Stimulated activated CD8-positive, alpha-beta memory T cell treated with anti-CD3 and anti-CD28 coated beads, Interleukin-2, amount 100 ng/mL, for 1 hour (primary cell): ENCODE measurements at regions not wholly inside any gene's neighbourhood (a gene's known extent, or its start where the extent isn't known, plus 50 kb on each side); places are given as distances from the start of the nearest gene placed in this dataset.

Experiments used
- DNase-seq, 2 donors: peaks; one replicate each; pipeline ENCODE4 v3.0.0-alpha.2; 2020; ENCODE audit warnings: low read depth in 2 of 2

GRCh38 chr22:49567899-49568750, 259.5 kb downstream of the BRD1 start:
- no peak for DNase-seq

DNA sequence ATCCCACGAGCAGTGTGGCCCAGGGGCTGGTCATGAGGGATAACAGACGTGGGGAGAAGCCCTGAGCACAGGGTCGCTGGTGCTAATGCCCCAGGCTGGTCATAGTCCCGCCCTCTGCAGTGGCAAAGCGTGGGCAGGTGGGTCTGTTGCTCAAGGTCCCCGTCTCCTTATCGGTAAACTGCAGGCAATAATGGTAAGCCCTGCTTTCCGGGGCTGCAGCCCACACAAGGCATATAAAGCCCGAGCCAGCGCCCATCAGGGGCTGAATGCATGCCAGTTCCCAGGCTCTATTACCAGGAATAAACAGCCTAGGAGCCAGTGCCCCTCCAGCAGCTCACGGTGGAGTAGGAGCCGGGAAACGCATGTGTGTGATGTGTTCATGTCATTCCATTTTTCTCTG, 261.0 kb downstream of the BRD1 start:
- DNase-seq: no peak

GRCh38 chr22:49566141-49566541, 261.5 kb downstream of the BRD1 start:
- DNase-seq: no peak

DNA sequence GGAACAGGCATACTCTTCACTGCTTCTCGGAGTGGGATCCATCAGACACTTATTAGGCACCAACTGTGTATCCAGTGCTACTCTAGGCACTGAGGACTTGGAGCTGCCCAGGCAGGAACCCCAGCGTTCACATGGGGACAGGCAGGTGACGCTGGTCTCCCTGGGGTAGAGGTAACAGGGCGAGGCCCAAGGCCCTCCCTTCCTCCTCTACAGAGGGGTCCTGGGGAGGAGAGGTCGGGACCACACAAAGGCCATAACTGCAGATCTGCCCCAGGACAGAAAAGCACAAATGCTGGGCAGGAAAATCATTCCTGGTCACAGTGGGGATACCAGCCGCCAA, 262.2 kb downstream of the BRD1 start:
- DNase-seq: no peak

- DNase-seq: no peak
Observed at GRCh38 chr22:49564666-49565515, 262.8 kb downstream of the BRD1 start.

DNA sequence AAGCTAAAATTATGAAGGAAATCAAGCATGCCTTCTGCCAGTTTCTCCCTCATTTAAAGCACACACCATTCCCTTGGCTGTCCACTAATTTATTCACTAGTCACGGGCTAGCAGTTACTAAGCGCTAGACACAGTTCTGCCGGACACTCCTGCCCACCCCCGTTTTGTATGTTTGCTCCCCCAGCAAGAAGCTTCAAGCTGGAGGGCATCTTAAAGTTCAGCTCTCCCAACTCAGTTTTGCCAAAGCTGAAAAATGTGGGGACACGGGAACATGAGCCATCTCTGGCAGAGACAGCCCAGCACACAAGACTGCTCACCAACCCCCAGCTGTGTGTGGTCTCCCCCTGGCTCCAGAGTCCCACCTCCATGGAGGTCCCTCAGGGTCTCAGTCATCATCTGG, 263.6 kb downstream of the BRD1 start:
- no peak for DNase-seq

DNA sequence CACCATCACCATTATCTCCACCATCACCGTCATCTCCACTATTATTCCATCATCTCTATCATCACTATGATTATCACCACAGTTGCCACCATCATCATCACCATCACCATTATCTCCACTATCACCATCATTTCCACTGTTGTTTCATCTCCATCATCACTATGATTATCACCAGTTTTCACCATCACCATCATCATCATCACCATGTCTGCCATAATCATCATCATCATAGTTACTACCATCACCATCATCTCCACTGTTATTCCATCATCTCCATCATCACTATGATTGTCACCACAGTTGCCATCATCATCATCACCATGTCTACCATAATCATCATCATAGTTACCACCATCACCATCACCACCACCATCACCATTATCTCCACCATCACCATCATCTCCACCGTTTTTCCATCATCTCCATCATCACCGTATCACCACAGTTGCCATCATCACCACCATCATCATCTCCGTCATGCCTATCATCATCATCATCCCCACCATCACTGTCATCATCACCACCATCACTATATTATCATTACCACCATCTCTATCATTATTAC, 264.9 kb downstream of the BRD1 start:
- no peak for DNase-seq

GRCh38 chr22:49561976-49562375, 265.7 kb downstream of the BRD1 start:
- DNase-seq: no peak

DNA sequence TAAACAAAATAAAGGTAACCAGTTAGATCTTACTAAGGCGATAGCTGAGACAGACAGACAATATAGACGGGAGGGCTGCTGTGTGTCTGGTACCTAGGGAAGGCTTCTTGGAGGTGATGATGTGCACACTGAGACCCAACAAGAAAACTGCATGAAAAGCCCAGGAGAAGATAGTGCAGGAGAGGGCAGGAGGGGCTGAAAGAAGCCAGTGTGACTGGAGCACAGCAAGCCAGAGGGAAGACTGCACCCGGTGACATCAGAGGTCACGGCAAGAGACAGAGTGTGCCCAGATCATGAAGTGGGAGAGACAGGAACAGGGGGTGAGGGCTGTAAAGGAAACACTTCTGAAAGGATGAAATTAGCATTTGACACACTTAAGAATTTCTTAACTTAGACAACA, 266.3 kb downstream of the BRD1 start:
- no peak for DNase-seq

DNA sequence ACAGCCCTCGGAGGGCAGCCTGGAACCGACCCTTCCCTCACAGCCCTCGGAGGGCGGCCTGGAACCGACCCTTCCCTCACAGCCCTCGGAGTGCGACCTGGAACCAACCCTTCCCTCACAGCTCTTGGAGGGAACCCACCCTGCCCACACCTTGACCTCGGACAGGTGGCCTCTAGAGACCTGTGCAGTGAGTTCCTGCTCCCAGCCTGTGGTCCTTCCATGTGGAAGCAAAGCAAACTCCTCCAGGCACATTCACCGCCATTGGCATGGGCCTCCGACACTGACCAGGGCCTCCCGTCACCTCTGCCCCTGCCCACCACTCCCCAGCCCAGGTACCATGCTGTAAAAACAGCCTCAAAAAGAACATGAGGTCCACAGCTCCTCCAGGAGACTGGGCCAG, 272.1 kb downstream of the BRD1 start:
- no peak for DNase-seq

DNA sequence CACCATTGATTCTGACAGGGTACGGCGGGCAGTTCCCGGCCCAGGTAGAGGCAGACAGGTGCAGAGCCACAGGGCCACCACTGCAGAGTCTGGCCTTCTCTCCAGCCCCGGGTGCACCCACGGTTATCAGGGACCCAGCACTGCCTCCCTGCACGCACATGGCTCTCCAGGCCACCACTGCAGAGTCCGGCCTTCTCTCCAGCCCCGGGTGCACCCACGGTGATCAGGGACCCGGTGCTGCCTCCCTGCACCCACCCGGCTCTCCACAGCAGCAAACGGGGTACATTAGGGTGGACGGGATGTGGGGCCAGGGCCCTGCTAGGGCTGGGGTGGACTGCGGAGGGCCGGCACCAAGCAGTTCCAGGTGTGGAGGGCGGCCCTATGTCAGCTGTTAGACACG, 272.9 kb downstream of the BRD1 start:
- no peak for DNase-seq

GRCh38 chr22:49554296-49554625, 273.4 kb downstream of the BRD1 start:
- no peak for DNase-seq

DNA sequence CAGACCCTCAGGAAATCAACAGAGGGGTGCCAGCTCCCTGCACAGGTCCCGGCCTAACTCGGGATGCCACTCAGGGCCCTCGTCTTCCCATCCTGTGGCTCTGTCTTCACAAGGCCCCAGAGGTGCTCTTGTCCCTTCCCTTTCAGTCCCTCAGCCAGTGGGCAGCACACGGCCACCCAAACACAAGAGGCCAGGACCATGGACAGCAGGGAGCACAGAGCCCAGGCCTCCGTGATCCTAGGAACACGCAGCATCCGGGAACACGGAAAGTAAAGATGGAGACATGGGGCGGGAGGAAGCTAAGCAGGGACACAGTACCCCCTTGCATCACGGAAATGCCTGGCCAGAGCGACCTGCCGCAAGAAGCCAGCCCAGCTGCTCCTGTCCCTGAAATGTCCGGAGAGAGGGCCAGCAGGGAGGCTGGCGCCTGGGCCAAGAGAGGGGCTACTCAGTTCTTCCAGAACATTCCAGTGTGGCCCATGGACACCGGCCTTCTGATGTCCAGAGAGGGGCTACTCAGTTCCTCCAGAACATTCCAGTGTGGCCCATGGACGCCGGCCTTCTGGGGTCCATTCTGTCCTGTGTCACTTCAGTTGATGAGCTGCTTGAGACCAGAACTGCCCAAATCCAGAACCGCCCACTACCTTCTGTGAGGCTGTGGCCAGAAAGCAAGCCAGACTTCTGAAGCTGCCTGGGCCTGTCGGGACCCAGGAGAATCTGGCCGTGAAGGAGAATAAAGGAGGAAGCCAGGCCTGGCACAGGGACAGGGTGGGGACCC, 274.0 kb downstream of the BRD1 start:
- DNase-seq: no peak

DNA sequence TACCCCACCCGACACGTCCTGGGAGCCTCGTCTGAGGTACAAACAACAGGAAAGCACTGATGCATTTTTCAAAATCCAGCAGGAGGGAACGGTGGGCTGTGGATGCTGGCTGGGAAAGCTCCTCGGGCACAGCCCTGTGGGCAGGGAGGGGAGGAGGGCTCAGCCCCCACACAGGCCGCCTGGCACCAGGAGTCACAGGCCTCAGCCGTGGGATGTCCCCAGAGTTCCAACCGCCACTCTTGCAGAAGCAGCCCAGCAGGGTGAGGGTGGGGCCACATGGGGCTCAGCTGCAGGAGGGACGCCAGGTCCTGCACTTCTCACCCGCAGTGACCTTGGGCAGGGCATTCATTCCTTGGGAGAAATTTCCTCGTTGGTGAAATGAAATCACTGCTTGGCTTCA, 274.6 kb downstream of the BRD1 start:
- no peak for DNase-seq

DNA sequence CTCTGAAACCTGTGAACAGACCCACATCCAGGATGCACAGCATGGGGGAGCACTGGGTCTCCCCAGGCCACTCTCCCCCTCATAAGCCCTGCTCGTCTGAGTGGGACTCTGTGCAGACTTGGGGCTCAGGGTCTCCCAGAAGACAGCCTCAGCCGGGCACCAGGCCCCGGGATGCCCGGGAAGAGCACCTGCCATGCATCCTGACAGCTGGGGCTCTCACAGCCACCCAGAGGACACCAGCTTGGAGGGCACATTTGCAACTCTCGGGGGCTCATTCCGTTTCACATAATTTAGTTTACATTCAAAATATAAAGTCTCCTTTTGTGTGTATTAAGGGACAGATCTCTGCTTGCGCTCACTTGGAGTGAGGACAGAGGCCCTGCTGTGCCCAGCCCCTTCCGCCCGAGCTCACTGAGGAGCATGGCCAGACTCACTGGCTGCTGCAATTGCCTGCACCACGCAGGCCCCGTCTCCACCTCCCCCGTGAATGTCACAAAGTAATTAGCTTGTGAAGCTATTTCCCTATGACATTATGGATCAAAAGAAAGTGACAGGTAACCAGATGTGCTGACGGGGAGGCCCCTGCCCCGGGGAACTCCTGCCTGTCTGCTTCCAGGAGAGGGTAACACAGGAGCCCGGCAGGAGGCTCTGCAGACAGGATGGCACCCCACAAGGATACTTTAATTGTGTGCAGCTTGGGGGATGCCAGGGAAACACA, 275.6 kb downstream of the BRD1 start:
- DNase-seq: no peak

DNA sequence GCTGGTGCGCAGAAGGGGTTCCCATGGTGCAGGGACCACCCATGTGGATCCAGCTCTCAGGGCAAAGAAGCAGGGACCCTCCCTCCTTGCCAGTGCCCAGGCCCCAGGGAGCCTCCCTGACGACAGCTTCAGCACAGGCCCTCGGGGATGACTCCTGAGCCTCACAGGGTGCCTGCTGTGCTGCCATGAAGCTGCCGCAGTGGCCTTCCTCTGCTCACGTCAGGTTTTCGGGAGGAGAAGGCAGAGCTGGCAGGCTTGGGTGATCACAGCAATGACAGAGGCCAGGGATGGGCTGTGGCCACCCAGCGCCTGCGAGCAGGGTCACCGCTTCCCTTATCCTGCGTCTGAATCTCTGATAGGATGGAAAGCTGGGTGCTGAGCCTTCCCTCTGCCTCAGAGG, 276.2 kb downstream of the BRD1 start:
- DNase-seq: no peak

GRCh38 chr22:49550766-49551362, 276.8 kb downstream of the BRD1 start:
- no peak for DNase-seq

DNA sequence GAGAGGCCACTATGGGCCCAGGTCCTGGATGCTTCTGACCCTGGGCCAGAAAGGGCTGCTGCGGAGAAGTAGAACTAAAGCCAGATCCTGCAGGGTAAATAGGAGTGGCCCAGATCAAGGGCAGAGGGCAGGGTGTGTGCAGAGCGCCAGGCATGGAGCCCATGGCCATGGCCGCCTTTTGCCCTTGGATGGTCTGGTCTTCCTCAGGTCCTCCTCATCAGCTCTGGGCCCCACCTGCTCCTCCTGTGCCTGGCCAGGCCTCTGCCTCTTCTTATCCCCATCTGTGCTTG, 277.6 kb downstream of the BRD1 start:
- no peak for DNase-seq

DNA sequence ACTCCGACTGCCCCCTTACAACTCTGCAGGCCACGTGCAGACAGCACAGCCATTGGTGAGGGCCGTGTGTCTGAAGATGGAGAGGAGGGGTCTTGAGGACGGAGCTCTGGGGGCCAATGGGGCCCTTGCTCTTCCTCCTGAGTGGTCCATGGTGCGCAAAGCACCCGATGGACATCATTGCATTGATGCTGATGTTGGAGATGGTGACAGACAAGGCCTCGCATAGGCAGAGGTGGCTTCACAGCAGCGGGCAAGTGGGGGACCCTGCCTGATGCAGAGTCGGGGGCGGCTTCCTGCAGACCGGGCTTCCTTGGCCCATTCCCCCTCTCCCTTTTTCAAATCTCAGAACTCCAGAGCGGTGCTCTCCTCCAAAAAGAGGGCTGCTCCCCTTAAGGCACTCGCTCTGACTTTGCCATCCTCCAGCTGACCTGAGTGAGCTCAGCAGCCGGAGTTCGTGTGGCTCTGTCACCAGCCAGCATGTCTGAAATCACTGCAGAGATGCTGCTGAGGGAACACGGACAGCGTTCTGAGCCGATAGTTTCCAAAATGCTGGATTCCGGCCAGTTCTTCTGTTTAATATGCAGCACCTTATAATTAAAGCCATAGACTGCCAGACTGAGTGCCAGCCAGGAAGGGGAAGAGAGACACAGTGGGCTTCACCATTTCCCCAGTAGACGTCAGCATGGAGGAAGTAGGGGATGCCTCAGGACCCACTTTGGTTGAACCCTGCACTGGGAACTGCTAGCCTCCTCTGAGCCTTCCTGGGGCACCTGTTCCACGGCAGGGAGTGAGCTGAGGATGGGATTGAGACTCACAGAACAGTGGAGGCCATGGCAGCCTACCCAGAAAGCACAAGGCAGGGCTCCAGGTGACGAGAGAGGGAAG, 278.2 kb downstream of the BRD1 start:
- DNase-seq: no peak
